GM23338 (cell line): ENCODE measurements at regions not wholly inside any gene's neighbourhood (a gene's known extent, or its start where the extent isn't known, plus 50 kb on each side); places are given as distances from the start of the nearest gene placed in this dataset.

Experiments used
- ATAC-seq: fragments of 200-7000 bp; cut with Tn5 transposase; 3 replicates; pipeline ENCODE4 v1.9.1; 2020
- DNase-seq: peaks from one replicate; pipeline ENCODE4 v3.0.0-alpha.2; 2015; ENCODE audit warnings: low spot score
- H2AFZ ChIP-seq: fragments of 200-600 bp; sonication (generic); 2 replicates; pipeline ENCODE4 v1.8.0; 2016; ENCODE audit warnings: antibody characterized with exemption, mild to moderate bottlenecking, moderate library complexity
- H3F3A ChIP-seq: fragments of 200-600 bp; sonication (generic); replicated peaks from 2 replicates; pipeline ENCODE4 v1.8.0; 2017; ENCODE audit warnings: antibody characterized with exemption, mixed run types, low read depth
- H3K27ac ChIP-seq: fragments of 200-600 bp; sonication (generic); 2 replicates; pipeline ENCODE4 v1.6.1; 2016; ENCODE audit warnings: low read depth
- H3K27me3 ChIP-seq: fragments of 200-600 bp; sonication (generic); 2 replicates; pipeline ENCODE4 v1.8.0; 2016; ENCODE audit warnings: mild to moderate bottlenecking, mixed run types, moderate library complexity; ENCODE audit not compliant: insufficient read depth
- H3K36me3 ChIP-seq: fragments of 200-600 bp; sonication (generic); 2 replicates; pipeline ENCODE4 v1.8.0; 2016; ENCODE audit warnings: mild to moderate bottlenecking; ENCODE audit not compliant: insufficient read depth
- H3K4me1 ChIP-seq: fragments of 200-600 bp; sonication (generic); 2 replicates; pipeline ENCODE4 v1.8.0; 2016; ENCODE audit warnings: mild to moderate bottlenecking, moderate library complexity; ENCODE audit not compliant: insufficient read depth
- H3K4me2 ChIP-seq: fragments of 200-600 bp; sonication (generic); 2 replicates; pipeline ENCODE4 v1.7.1; 2017; ENCODE audit warnings: mixed run types
- H3K4me3 ChIP-seq: fragments of 200-600 bp; sonication (generic); 2 replicates; pipeline ENCODE4 v1.6.1; 2016; ENCODE audit warnings: mixed run types
- H3K79me2 ChIP-seq: fragments of 200-600 bp; sonication (generic); replicated peaks from 2 replicates; pipeline ENCODE4 v1.8.0; 2017; ENCODE audit warnings: mild to moderate bottlenecking; ENCODE audit not compliant: insufficient read depth
- H3K9me2 ChIP-seq: fragments of 200-600 bp; sonication (generic); 2 replicates; pipeline ENCODE4 v1.8.0; 2017; ENCODE audit not compliant: insufficient read depth
- H4K20me1 ChIP-seq: fragments of 200-600 bp; sonication (generic); replicated peaks from 2 replicates; pipeline ENCODE4 v1.8.0; 2017; ENCODE audit warnings: mild to moderate bottlenecking; ENCODE audit not compliant: insufficient read depth
- H3K27ac Mint-ChIP-seq: 2 replicates; pipeline ENCODE4 v1.8.0; 2020; ENCODE audit warnings: inconsistent platforms, mild to moderate bottlenecking, moderate library complexity, mixed read lengths
- H3K27me3 Mint-ChIP-seq: 3 replicates; pipeline ENCODE4 v1.8.0; 2022; ENCODE audit warnings: low read depth, mild to moderate bottlenecking, moderate library complexity, mixed read lengths, inconsistent platforms; ENCODE audit not compliant: insufficient read depth, poor library complexity
- H3K36me3 Mint-ChIP-seq: 3 replicates; pipeline ENCODE4 v1.8.0; 2021; ENCODE audit warnings: low read depth, mild to moderate bottlenecking, inconsistent platforms, moderate library complexity, mixed read lengths
- H3K4me1 Mint-ChIP-seq: 3 replicates; pipeline ENCODE4 v1.8.0; 2020; ENCODE audit warnings: mild to moderate bottlenecking, inconsistent platforms, mixed read lengths
- H3K4me3 Mint-ChIP-seq: 3 replicates; pipeline ENCODE4 v1.8.0; 2021; ENCODE audit warnings: moderate library complexity, mild to moderate bottlenecking, inconsistent platforms, mixed read lengths
- H3K9me3 Mint-ChIP-seq: 3 replicates; pipeline ENCODE4 v1.8.0; 2020; ENCODE audit warnings: moderate library complexity, mild to moderate bottlenecking, inconsistent platforms, mixed read lengths
- CREB1 ChIP-seq: fragments of 250-450 bp; sonication (Bioruptor Pico); IDR thresholded peaks from 2 replicates; pipeline ENCODE4 v1.5.0; 2020; ENCODE audit warnings: low read depth, mild to moderate bottlenecking, moderate library complexity
- EZH2 ChIP-seq: fragments of 200-600 bp; sonication (generic); IDR thresholded peaks from one replicate; pipeline ENCODE4 v1.8.0; 2017; ENCODE audit warnings: antibody characterized with exemption, mild to moderate bottlenecking, low read depth; ENCODE audit not compliant: unreplicated experiment
- EZH2phosphoT487 ChIP-seq: fragments of 200-600 bp; sonication (generic); IDR thresholded peaks from one replicate; pipeline ENCODE4 v1.8.1; 2018; ENCODE audit warnings: antibody characterized with exemption; ENCODE audit not compliant: unreplicated experiment
- JUNB ChIP-seq: IDR thresholded peaks from one replicate; pipeline ENCODE4 v1.6.1; 2016; ENCODE audit warnings: antibody characterized with exemption; ENCODE audit not compliant: unreplicated experiment
- NANOG ChIP-seq: IDR thresholded peaks from 2 replicates; pipeline ENCODE4 v1.6.1; 2016; ENCODE audit warnings: antibody characterized with exemption, borderline replicate concordance
- POLR2AphosphoS5 ChIP-seq: IDR thresholded peaks from 2 replicates; pipeline ENCODE4 v1.6.1; 2016; ENCODE audit warnings: antibody characterized with exemption, low read depth
- STAT1 ChIP-seq: IDR thresholded peaks from one replicate; pipeline ENCODE4 v1.6.1; 2016; ENCODE audit warnings: antibody characterized with exemption; ENCODE audit not compliant: unreplicated experiment
- ZNF114 ChIP-seq: fragments of 250-450 bp; sonication (Bioruptor Pico); IDR thresholded peaks from 2 replicates; pipeline ENCODE4 v1.5.0; 2020; ENCODE audit warnings: mild to moderate bottlenecking, moderate library complexity
- ZNF331 ChIP-seq: fragments of 250-450 bp; sonication (Bioruptor Pico); IDR thresholded peaks from 2 replicates; pipeline ENCODE4 v1.5.0; 2020; ENCODE audit warnings: low read depth, mild to moderate bottlenecking, moderate library complexity
- TF ChIP-seq, protein P1 (sequence below): fragments of 250-450 bp; sonication (Bioruptor Pico); IDR thresholded peaks from 2 replicates; pipeline ENCODE4 v1.5.0; 2020; ENCODE audit warnings: mild to moderate bottlenecking, moderate library complexity
- TF ChIP-seq, protein P2 (sequence below): IDR thresholded peaks from one replicate; pipeline ENCODE4 v1.6.1; 2018; ENCODE audit warnings: antibody characterized with exemption; ENCODE audit not compliant: unreplicated experiment
- TF ChIP-seq, protein P3 (sequence below), 2 experiments: fragments of 200-600 bp in 1 of 2; sonication (generic) in 1 of 2; conservative IDR thresholded peaks; 2 replicates each; pipeline versions ENCODE4 v1.5.1 to v1.6.1; 2016 to 2017; ENCODE audit warnings: antibody characterized with exemption in 2 of 2, low read depth in 2 of 2, mild to moderate bottlenecking in 2 of 2, moderate library complexity in 1 of 2
- TF ChIP-seq, protein P4 (sequence below): IDR thresholded peaks from 2 replicates; pipeline ENCODE4 v1.6.1; 2016; ENCODE audit warnings: antibody characterized with exemption

DNA sequence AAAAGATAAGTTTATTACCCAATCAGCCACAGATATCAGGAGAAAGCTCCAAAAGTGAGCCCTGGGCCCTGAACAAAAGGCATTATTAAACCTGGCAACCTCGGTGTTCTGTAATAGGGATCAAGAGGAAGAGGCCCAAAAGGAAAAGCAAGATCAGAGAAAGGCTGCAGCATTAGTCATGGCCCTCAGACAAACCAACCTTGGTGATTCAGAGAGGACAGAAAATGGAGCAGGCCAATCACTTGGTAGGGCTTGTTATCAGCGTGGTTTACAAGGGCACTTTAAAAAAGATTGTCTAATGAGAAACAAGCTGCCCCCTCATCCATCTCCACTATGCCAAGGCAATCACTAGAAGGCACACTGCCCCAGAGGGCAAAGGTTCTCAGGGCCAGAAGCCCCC is 75.7 kb downstream of the AGTR2 start:
- no peak overlapping the region for H3K4me3 Mint-ChIP-seq
- H3K4me1 ChIP-seq: no peaks in the 10 kb centered on the region
- no peak overlapping the region for H3K4me2 ChIP-seq
- H3K36me3 ChIP-seq: no peaks in the 10 kb centered on the region
- no peaks in the 10 kb centered on the region for H3K27me3 Mint-ChIP-seq
- peaks cover 25% of the 10 kb centered on the region for H3K9me3 Mint-ChIP-seq
- ATAC-seq (no peak), DNase-seq (no peak)
- H3K9me2 ChIP-seq: no peaks in the 10 kb centered on the region
- H3K27ac ChIP-seq: no peak overlapping the region
- no peaks in the 10 kb centered on the region for H3K4me1 Mint-ChIP-seq
- no peaks in the 10 kb centered on the region for H3K79me2 ChIP-seq
- H3K4me3 ChIP-seq: no peak overlapping the region
- H3K27ac Mint-ChIP-seq: no peak overlapping the region
- H3K27me3 ChIP-seq: no peaks in the 10 kb centered on the region
- no peak overlapping the region for H2AFZ ChIP-seq
- peaks cover 4% of the 10 kb centered on the region; the same call in 2 of the 3 replicates for H3K36me3 Mint-ChIP-seq
- TF ChIP-seq POLR2AphosphoS5: no peak
- TF ChIP-seq, protein P1, sequence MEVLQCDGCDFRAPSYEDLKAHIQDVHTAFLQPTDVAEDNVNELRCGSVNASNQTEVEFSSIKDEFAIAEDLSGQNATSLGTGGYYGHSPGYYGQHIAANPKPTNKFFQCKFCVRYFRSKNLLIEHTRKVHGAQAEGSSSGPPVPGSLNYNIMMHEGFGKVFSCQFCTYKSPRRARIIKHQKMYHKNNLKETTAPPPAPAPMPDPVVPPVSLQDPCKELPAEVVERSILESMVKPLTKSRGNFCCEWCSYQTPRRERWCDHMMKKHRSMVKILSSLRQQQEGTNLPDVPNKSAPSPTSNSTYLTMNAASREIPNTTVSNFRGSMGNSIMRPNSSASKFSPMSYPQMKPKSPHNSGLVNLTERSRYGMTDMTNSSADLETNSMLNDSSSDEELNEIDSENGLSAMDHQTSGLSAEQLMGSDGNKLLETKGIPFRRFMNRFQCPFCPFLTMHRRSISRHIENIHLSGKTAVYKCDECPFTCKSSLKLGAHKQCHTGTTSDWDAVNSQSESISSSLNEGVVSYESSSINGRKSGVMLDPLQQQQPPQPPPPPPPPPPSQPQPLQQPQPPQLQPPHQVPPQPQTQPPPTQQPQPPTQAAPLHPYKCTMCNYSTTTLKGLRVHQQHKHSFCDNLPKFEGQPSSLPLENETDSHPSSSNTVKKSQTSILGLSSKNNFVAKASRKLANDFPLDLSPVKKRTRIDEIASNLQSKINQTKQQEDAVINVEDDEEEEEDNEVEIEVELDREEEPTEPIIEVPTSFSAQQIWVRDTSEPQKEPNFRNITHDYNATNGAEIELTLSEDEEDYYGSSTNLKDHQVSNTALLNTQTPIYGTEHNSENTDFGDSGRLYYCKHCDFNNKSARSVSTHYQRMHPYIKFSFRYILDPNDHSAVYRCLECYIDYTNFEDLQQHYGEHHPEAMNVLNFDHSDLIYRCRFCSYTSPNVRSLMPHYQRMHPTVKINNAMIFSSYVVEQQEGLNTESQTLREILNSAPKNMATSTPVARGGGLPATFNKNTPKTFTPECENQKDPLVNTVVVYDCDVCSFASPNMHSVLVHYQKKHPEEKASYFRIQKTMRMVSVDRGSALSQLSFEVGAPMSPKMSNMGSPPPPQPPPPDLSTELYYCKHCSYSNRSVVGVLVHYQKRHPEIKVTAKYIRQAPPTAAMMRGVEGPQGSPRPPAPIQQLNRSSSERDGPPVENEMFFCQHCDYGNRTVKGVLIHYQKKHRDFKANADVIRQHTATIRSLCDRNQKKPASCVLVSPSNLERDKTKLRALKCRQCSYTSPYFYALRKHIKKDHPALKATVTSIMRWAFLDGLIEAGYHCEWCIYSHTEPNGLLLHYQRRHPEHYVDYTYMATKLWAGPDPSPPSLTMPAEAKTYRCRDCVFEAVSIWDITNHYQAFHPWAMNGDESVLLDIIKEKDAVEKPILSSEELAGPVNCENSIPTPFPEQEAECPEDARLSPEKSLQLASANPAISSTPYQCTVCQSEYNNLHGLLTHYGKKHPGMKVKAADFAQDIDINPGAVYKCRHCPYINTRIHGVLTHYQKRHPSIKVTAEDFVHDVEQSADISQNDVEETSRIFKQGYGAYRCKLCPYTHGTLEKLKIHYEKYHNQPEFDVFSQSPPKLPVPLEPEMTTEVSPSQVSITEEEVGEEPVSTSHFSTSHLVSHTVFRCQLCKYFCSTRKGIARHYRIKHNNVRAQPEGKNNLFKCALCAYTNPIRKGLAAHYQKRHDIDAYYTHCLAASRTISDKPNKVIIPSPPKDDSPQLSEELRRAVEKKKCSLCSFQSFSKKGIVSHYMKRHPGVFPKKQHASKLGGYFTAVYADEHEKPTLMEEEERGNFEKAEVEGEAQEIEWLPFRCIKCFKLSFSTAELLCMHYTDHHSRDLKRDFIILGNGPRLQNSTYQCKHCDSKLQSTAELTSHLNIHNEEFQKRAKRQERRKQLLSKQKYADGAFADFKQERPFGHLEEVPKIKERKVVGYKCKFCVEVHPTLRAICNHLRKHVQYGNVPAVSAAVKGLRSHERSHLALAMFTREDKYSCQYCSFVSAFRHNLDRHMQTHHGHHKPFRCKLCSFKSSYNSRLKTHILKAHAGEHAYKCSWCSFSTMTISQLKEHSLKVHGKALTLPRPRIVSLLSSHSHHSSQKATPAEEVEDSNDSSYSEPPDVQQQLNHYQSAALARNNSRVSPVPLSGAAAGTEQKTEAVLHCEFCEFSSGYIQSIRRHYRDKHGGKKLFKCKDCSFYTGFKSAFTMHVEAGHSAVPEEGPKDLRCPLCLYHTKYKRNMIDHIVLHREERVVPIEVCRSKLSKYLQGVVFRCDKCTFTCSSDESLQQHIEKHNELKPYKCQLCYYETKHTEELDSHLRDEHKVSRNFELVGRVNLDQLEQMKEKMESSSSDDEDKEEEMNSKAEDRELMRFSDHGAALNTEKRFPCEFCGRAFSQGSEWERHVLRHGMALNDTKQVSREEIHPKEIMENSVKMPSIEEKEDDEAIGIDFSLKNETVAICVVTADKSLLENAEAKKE (CRISPR knock-in tag): no peak
- TF ChIP-seq, protein P2, sequence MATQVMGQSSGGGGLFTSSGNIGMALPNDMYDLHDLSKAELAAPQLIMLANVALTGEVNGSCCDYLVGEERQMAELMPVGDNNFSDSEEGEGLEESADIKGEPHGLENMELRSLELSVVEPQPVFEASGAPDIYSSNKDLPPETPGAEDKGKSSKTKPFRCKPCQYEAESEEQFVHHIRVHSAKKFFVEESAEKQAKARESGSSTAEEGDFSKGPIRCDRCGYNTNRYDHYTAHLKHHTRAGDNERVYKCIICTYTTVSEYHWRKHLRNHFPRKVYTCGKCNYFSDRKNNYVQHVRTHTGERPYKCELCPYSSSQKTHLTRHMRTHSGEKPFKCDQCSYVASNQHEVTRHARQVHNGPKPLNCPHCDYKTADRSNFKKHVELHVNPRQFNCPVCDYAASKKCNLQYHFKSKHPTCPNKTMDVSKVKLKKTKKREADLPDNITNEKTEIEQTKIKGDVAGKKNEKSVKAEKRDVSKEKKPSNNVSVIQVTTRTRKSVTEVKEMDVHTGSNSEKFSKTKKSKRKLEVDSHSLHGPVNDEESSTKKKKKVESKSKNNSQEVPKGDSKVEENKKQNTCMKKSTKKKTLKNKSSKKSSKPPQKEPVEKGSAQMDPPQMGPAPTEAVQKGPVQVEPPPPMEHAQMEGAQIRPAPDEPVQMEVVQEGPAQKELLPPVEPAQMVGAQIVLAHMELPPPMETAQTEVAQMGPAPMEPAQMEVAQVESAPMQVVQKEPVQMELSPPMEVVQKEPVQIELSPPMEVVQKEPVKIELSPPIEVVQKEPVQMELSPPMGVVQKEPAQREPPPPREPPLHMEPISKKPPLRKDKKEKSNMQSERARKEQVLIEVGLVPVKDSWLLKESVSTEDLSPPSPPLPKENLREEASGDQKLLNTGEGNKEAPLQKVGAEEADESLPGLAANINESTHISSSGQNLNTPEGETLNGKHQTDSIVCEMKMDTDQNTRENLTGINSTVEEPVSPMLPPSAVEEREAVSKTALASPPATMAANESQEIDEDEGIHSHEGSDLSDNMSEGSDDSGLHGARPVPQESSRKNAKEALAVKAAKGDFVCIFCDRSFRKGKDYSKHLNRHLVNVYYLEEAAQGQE: no peak
- TF ChIP-seq EZH2: no peak
- TF ChIP-seq ZNF114 (CRISPR knock-in tag): no peak
- TF ChIP-seq NANOG: no peak
- no peak for TF ChIP-seq ZNF331 (CRISPR knock-in tag)
- TF ChIP-seq, protein P3, sequence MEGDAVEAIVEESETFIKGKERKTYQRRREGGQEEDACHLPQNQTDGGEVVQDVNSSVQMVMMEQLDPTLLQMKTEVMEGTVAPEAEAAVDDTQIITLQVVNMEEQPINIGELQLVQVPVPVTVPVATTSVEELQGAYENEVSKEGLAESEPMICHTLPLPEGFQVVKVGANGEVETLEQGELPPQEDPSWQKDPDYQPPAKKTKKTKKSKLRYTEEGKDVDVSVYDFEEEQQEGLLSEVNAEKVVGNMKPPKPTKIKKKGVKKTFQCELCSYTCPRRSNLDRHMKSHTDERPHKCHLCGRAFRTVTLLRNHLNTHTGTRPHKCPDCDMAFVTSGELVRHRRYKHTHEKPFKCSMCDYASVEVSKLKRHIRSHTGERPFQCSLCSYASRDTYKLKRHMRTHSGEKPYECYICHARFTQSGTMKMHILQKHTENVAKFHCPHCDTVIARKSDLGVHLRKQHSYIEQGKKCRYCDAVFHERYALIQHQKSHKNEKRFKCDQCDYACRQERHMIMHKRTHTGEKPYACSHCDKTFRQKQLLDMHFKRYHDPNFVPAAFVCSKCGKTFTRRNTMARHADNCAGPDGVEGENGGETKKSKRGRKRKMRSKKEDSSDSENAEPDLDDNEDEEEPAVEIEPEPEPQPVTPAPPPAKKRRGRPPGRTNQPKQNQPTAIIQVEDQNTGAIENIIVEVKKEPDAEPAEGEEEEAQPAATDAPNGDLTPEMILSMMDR (conservative IDR thresholded peaks at IDR 0.05; ENCODE audit: low read depth in 2 of 2): no peak
- TF ChIP-seq CREB1 (CRISPR knock-in tag): no peak
- no peak for TF ChIP-seq EZH2phosphoT487
- TF ChIP-seq JUNB: no peak
- TF ChIP-seq STAT1: no peak
- TF ChIP-seq, protein P4, sequence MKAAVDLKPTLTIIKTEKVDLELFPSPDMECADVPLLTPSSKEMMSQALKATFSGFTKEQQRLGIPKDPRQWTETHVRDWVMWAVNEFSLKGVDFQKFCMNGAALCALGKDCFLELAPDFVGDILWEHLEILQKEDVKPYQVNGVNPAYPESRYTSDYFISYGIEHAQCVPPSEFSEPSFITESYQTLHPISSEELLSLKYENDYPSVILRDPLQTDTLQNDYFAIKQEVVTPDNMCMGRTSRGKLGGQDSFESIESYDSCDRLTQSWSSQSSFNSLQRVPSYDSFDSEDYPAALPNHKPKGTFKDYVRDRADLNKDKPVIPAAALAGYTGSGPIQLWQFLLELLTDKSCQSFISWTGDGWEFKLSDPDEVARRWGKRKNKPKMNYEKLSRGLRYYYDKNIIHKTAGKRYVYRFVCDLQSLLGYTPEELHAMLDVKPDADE: no peak
- H4K20me1 ChIP-seq: no peaks in the 10 kb centered on the region
- H3F3A ChIP-seq: no peaks in the 10 kb centered on the region
